HEK293T (cell line): ENCODE measurements at regions not wholly inside any gene's neighbourhood (a gene's known extent, or its start where the extent isn't known, plus 50 kb on each side); places are given as distances from the start of the nearest gene placed in this dataset.
A peak's percentile ranks its signal among the peaks of the same experiment; 100 is the strongest.

Source experiments
- CTCF ChIA-PET: fragments of 350-600 bp; formaldehyde crosslinking; extraction: SDS; loops from one replicate; lab custom pipeline; 2021; ENCODE audit warnings: antibody characterized with exemption, inconsistent platforms; lab: Yijun Ruan, JAX
- POLR2A ChIA-PET: fragments of 350-600 bp; formaldehyde crosslinking; extraction: SDS; loops from one replicate; lab custom pipeline; 2020; ENCODE audit warnings: antibody characterized with exemption, inconsistent platforms; lab: Yijun Ruan, JAX
- DNase-seq: peaks from one replicate; pipeline ENCODE4 v3.0.0; 2012; ENCODE audit warnings: mixed read lengths; ENCODE audit errors: extremely low spot score
- ARNT ChIP-seq: fragments of 450-650 bp; IDR thresholded peaks from 2 replicates; pipeline ENCODE4 v1.6.1; 2017; ENCODE audit warnings: mild to moderate bottlenecking
- BHLHE40 ChIP-seq: fragments of 450-650 bp; IDR thresholded peaks from 2 replicates; pipeline ENCODE4 v1.6.1; 2016; ENCODE audit warnings: mild to moderate bottlenecking, moderate library complexity, borderline replicate concordance
- CTBP1 ChIP-seq: fragments of 450-650 bp; IDR thresholded peaks from 2 replicates; pipeline ENCODE4 v1.6.1; 2016; ENCODE audit warnings: borderline replicate concordance
- ELF4 ChIP-seq: fragments of 450-650 bp; IDR thresholded peaks from 2 replicates; pipeline ENCODE4 v1.6.1; 2017; ENCODE audit warnings: antibody characterized with exemption
- FOXA1 ChIP-seq: fragments of 450-650 bp; IDR thresholded peaks from 2 replicates; pipeline ENCODE4 v1.6.1; 2016; ENCODE audit warnings: mild to moderate bottlenecking
- FOXK2 ChIP-seq: fragments of 450-650 bp; IDR thresholded peaks from 2 replicates; pipeline ENCODE4 v1.6.1; 2016; ENCODE audit warnings: mild to moderate bottlenecking
- FOXM1 ChIP-seq: fragments of 450-650 bp; IDR thresholded peaks from 2 replicates; pipeline ENCODE4 v1.6.1; 2017; ENCODE audit warnings: mild to moderate bottlenecking, borderline replicate concordance
- HDGF ChIP-seq: fragments of 450-650 bp; IDR thresholded peaks from 2 replicates; pipeline ENCODE4 v1.6.1; 2017; ENCODE audit warnings: antibody characterized with exemption, borderline replicate concordance
- L3MBTL2 ChIP-seq: fragments of 450-650 bp; conservative IDR thresholded peaks from 2 replicates; pipeline ENCODE4 v1.6.1; 2016; ENCODE audit warnings: mild to moderate bottlenecking
- LEF1 ChIP-seq: fragments of 450-650 bp; IDR thresholded peaks from 2 replicates; pipeline ENCODE4 v1.6.1; 2017; ENCODE audit warnings: mild to moderate bottlenecking, borderline replicate concordance
- NFRKB ChIP-seq: fragments of 450-650 bp; IDR thresholded peaks from 2 replicates; pipeline ENCODE4 v1.6.1; 2016; ENCODE audit warnings: mild to moderate bottlenecking, moderate library complexity
- PKNOX1 ChIP-seq: fragments of 450-650 bp; IDR thresholded peaks from 2 replicates; pipeline ENCODE4 v1.6.1; 2016
- SP1 ChIP-seq: fragments of 450-650 bp; IDR thresholded peaks from 2 replicates; pipeline ENCODE4 v1.6.1; 2017
- SUZ12 ChIP-seq: fragments of 450-650 bp; IDR thresholded peaks from 2 replicates; pipeline ENCODE4 v1.6.1; 2016; ENCODE audit warnings: mild to moderate bottlenecking
- TARDBP ChIP-seq: fragments of 450-650 bp; IDR thresholded peaks from 2 replicates; pipeline ENCODE4 v1.6.1; 2016
- ZNF384 ChIP-seq: fragments of 450-650 bp; IDR thresholded peaks from 2 replicates; pipeline ENCODE4 v1.6.1; 2016

- no peak for TF ChIP-seq TARDBP
- ChIA-PET POLR2A (no interaction called here), CTCF (no interaction called here)
- DNase-seq: no peak
These were observed 146.0 kb downstream of the BRMS1L start for GRCh38 chr14:35971965-35972630.

DNA sequence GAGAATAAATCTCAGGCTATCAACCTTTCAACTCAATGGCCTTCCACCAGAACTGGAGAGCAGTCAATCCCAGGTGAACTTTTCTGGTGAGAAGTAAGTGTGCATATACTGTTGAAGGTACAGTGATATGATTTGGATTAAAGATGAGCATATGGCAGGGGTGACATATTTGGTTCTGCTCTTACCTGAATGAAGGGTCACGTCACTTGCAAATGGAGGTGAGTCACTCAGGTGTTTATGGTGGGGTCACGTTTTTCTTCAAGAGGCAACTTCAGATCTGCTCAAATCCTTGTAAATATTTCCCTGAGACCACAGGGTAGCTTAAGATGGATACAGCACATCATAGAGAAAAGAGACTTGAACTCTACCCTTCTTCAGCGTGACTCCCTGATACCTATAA is 143.2 kb downstream of the BRMS1L start:
- no peak for DNase-seq
- TF ChIP-seq NFRKB: no peak
- no peak for TF ChIP-seq TARDBP
- TF ChIP-seq CTBP1: no peak
- POLR2A ChIA-PET: no interaction called here
- CTCF ChIA-PET: no interaction called here

- TF ChIP-seq HDGF: no peak
- no peak for TF ChIP-seq LEF1
- no peak for TF ChIP-seq ZNF384
- no peak for TF ChIP-seq FOXA1
- no peak for TF ChIP-seq NFRKB
- no peak for TF ChIP-seq PKNOX1
- no peak for TF ChIP-seq ARNT
- TF ChIP-seq SP1: no peak
- no peak for TF ChIP-seq CTBP1
- TF ChIP-seq FOXM1: no peak
- TF ChIP-seq ELF4: no peak
- no peak for TF ChIP-seq FOXK2
- no peak for TF ChIP-seq TARDBP
- TF ChIP-seq L3MBTL2: no peak
- TF ChIP-seq SUZ12: no peak
- TF ChIP-seq BHLHE40: no peak
- no peak for DNase-seq
- POLR2A ChIA-PET: no interaction called here
- CTCF ChIA-PET: interaction anchor here (1.8 kb wide), 1 partner anchor 11 kb away, joined by 6 read pairs; no protein-coding TSS in a partner anchor
These were observed 139.3 kb downstream of the BRMS1L start for GRCh38 chr14:35965400-35965799.

GRCh38 chr14:35964697-35965286 is 138.7 kb downstream of the BRMS1L start:
- CTCF ChIA-PET: interaction anchor here (1.8 kb wide), 1 partner anchor 11 kb away, joined by 6 read pairs; no protein-coding TSS in a partner anchor
- POLR2A ChIA-PET: no interaction called here
- TF ChIP-seq NFRKB (no peak), BHLHE40 (no peak), SP1 (no peak), LEF1 (no peak), CTBP1 (no peak), SUZ12 (no peak), ZNF384 (no peak), FOXA1 (no peak), FOXM1 (no peak), FOXK2 (no peak)
- no peak for DNase-seq

GRCh38 chr14:35963209-35963608 is 137.1 kb downstream of the BRMS1L start:
- POLR2A ChIA-PET: no interaction called here
- CTCF ChIA-PET: no interaction called here
- peak; percentile 25 for DNase-seq
- TF ChIP-seq ELF4: no peak
- TF ChIP-seq ARNT: no peak
- TF ChIP-seq ZNF384: no peak
- TF ChIP-seq BHLHE40: no peak
- no peak for TF ChIP-seq HDGF
- TF ChIP-seq CTBP1: no peak
- TF ChIP-seq FOXA1: no peak
- TF ChIP-seq SP1: no peak
- TF ChIP-seq SUZ12: no peak
- no peak for TF ChIP-seq TARDBP
- TF ChIP-seq L3MBTL2: no peak

- CTCF ChIA-PET: interaction anchor here (0.7 kb wide), 1 partner anchor 28 kb away, joined by 3 read pairs; no protein-coding TSS in a partner anchor
- DNase-seq: no peak
- POLR2A ChIA-PET: no interaction called here
- TF ChIP-seq L3MBTL2 (no peak), CTBP1 (no peak), PKNOX1 (no peak), FOXK2 (no peak), FOXM1 (no peak)
These were observed 135.6 kb downstream of the BRMS1L start for GRCh38 chr14:35961697-35962274.

GRCh38 chr14:35959835-35960234 is 133.7 kb downstream of the BRMS1L start:
- POLR2A ChIA-PET: no interaction called here
- TF ChIP-seq BHLHE40 (no peak), PKNOX1 (no peak), SUZ12 (no peak), ELF4 (no peak), SP1 (no peak), FOXA1 (no peak), NFRKB (no peak), ZNF384 (no peak), FOXM1 (no peak), CTBP1 (no peak), L3MBTL2 (no peak)
- no peak for DNase-seq
- CTCF ChIA-PET: interaction anchor here (0.7 kb wide), 1 partner anchor 117 kb away, joined by 3 read pairs; no protein-coding TSS in a partner anchor
